ENCODE measurements at regions not wholly inside any gene's neighbourhood (a gene's known extent, or its start where the extent isn't known, plus 50 kb on each side); places are given as distances from the start of the nearest gene placed in this dataset.

DNA sequence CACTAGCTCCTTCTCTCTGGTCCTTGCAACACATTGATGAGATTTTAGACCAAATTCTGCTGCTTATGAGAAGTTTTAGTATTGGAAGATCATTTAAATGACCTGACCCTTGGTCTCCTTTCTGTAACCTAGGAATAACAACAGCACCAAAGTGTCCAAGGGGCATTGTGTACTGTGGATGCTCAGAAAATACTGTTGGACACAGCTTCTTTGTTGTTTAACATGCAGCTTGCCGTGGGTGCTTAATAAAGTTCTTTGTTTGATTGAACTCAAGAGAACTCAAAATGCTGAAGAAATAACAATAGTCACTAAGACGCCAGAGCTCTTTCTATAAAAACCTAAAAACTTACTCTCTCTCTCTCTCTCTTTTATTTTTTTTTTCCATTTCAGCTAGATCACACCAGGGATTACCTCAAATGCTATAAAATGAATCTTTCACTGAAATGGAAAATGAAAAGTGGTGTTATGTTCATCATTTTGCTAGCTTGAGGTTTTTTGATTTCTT, 548.9 kb upstream of the CDH8 start:
- no peak for DNase-seq

DNA sequence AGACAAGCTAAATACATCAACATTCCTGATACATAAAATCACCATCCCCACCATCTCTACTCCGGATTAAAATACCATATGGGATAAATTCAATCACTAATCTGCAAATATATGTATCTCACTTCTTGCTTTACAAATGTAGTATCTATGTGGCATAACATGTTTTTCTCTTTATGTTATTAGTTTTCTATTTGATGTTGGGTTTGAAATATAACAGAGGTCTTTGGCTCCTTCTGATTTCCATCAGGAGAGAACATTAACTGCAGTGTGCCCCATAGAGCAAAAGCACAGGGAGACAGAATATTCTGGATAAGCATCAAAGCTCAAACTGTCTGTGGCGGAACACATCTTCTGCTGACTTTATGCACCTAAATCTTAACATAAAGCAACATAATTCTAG, 547.2 kb upstream of the CDH8 start:
- no peak for DNase-seq

DNA sequence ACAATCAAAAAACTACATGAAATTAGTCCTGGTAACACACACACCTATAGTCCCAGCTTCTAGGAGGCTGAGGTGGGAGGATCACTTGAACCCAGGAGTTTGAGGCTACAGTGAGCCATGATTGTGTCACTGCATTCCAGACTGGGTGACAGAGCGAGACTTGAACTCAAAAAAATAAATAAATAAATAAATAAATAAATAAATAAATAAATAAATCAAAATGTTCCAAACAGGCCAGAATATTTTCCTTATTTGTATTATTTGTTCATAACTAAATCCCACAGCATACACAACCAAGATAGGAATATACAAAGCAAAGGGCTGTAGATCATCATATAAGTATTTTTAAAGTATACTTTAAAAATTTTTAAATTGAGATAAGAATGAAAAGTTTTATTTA, 537.2 kb upstream of the CDH8 start:
- no peak for DNase-seq

DNA sequence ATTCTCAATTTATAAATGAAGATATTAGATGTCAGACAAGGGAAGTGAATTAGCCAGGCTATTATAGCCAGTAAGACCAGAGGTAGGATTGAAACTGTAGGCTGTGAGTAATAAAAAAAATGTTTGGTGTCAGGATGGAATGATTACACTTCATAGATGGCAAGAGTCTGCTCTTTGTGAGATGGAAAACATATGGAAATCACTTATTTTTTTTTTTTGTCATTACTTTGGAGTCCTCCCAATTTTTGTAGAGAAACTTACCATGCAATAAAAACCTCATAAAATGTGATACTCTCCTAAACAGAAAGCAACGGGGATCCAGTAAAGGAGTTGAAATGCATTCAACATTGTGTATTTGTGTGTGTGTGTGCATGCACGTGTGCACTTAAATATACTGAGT, 532.7 kb upstream of the CDH8 start:
- no peak for DNase-seq

DNA sequence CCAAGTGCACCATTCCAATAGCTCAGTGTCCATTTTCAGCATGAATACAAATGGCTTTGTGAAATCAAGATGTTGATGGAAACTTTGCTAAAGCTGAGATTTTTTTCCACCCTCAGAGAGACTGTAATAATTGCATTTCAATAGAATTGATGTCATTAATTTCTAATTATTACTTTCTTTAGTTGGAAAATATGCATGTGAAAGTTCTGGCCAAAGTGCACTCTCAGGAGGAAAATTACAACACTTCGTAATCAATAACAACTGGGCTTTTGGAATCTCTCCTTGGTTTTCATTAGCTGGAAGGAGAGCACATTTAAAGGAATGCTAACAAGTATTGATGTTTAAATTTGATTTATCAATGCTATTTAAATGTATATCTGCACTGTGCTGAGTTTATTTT, 529.5 kb upstream of the CDH8 start:
- no peak for DNase-seq

DNA sequence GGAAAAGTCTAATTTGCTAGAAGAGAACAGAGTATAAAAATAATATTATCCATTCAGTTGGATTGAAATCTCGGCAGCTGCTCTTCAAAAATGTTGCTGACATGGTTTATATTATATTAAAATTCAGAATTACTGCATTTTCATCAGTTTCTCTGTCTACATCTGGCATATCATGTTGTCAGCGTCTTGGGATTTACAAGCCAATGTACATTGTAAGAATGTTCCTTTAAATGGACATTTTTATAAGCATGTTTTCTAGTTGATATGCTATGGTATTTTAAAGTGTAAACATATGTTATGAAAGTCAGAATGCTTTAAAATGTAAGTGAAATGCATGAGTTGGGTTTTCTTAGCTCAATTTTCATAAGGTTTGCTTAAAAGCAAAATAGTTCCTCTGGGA, 528.1 kb upstream of the CDH8 start:
- no peak for DNase-seq

DNA sequence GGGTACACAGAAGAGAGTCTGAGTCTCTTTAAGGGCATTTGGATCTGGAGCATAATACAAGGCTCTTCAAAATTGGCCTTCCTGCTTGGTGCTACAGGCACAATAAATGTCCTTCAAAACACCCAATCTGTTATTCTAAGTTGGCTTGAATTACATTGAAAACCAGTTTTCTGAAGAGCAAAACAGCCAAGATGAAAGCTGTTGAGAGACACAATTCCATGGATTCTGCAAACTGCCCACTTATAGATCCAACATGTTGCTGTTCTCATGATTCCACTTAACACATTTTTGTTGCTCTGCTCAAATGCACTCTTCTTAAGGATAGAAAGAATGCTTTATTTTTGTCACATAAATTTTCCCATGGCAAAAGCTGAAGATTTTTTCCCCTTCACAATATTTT, 525.9 kb upstream of the CDH8 start:
- no peak for DNase-seq

DNA sequence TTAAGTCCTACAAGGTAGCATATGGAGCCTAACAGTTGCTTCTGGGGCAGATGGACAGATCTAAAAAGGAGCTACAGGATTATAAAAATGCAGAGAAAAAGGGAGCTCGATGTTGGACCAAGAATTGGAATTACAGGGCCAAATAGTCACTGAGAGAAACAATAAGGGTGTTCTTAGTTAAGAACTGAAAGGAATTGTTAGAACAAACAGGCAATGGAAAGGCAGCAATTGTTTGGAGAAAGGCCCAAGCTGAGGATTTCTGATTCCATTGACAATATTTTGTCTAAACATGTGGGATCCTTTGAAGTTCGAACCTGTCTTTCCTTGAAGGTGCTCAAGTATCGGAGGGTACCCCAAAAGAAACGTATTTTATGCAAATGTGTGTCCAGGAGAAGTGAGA, 513.6 kb upstream of the CDH8 start:
- DNase-seq = no peak

DNA sequence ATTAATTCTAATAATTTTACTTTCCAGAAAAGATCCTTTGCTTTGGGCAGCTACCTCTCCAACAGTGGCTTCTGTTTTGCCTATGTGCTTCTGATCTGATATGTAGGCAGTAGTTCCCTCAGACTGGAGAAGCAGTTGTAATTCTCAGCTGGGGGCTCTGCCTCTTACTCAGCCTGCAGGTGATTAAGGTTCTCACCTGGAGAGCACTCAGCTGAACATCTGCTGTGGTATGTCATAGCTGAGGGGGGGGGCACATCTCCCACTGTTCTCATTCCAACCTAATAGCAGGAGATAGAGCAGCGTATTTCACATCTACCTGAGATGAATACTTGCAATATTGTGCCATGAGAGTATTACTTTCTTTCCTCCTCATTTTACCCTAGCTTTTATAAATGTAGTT, 511.9 kb upstream of the CDH8 start:
- DNase-seq = no peak

DNA sequence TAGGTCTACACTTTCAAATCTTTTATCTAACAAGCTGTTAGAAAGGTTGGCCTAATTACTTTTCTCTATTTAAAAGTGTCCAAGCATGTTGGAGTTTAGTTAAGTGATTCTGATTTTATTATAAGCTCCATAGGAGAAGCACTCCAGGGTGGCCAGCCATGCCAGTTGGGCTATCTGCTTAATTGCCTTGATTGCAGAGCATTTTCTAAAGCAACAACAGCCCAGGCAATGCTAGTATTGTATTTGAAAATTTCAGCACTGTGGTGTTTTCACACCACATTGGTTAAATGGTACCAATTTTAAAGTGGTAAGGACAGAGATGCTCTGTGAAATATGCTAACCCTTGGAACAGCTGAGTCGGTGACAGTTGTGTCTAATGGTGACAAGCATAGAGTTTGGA, 510.5 kb upstream of the CDH8 start:
- no peak for DNase-seq

DNA sequence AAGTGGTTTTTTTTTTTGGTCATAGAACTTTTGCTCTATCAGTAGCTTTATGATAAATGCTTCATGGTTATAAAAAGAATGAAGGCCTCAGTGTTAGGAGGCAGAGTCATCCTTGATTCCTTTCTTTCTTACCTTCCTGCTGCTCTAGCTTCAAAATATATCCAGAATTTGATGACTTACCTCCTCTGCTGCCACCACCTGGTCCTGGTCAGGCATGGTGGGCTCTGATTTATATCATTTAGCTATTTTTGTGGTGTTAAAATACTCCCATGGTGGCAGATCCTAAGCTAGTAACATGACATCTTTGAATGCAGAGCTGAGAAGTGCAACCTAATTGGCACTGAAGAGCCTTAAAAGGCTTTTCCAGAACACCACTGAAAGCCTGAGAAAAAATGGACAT, 508.8 kb upstream of the CDH8 start:
- no peak for DNase-seq

DNA sequence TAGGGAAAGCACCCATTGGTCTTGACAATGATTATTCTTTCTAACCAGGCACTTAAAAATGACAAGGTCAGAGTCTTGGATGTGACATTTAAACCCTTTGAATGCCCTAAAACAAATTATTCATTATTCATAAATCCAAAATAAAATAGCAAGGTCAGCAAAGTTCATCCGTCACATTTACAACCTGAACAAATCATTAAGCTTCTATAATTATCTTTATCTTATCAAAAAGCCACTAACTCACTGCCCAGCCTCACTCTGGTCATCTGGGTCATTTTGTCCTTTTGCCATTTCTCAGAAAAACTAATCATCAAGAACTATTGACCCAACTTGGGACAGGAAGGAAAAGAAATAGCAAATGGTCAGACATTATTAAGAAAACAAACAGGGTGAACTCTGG, 507.3 kb upstream of the CDH8 start:
- DNase-seq = no peak

DNA sequence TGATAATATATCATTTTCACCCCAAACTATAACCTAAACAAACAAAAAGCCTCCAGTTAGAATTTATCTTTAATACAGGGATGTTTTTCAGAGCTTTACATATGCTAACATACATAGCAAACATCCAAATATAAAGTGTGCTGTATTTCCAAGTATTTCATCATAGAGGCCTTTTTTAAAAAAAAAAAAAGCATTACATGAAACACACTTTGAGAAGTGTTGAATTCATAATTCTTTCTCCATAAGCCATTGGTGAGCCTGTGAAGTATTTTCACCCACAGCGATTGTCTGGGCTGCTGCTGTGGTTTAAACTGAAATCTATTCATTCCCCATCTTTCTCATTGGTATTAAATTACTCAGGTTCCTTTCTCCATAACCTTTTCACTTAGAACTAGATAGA, 503.4 kb upstream of the CDH8 start:
- no peak for DNase-seq

DNA sequence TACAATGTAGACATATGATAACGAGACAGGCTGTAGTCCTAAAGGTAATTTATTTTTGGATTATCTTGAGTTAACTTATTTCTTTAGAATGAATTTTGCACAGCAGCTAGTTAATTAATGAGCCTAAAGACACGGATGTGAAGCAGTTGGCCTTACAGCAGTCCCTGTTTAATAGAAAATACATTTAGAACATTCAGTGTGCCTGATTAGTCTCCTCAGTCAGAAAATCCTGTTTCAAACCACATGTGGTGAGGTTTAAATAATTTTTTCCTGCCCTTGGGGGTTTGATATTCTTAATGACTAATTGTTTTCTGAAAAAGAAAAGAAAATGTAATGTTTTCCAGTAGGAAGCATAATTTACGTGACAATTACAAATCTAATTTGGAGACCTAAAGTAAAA, 494.2 kb upstream of the CDH8 start:
- no peak for DNase-seq

DNA sequence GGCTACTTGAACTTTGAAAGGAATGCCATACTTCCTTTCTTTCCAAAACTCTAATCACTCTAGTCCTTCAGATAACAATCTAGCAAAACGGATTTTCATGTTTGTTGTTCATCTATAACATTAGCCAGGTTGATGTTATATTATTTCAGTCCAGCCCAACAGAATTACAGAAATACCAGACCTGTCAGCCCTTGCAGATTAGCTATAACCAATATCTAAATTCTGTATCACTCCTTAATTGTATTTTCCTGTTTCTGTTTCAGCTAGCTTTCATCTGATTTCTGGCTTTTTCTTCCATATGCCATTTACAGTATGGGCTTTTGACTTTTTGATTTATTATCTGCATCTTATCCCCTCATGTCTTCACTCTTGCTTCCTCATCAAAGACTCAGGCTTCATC, 479.8 kb upstream of the CDH8 start:
- no peak for DNase-seq

DNA sequence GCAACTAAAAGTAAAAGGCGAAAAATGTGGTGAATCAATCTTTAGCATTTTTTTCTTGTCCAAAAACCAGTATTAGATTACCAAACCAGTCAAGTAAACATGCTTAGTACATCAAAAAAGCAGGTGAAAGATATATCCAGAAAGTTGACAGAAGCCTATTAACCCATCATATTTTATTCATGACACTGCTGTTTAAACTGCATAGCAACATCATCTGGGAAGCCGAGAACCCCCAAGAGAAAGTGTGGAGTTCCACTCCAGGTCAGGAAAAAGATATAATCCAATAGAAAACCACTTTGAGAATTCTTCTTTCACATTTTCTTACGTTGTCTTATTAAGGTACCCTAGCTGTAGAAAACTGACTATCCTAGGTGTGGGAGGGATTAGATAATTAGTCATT, 466.8 kb upstream of the CDH8 start:
- DNase-seq = no peak

DNA sequence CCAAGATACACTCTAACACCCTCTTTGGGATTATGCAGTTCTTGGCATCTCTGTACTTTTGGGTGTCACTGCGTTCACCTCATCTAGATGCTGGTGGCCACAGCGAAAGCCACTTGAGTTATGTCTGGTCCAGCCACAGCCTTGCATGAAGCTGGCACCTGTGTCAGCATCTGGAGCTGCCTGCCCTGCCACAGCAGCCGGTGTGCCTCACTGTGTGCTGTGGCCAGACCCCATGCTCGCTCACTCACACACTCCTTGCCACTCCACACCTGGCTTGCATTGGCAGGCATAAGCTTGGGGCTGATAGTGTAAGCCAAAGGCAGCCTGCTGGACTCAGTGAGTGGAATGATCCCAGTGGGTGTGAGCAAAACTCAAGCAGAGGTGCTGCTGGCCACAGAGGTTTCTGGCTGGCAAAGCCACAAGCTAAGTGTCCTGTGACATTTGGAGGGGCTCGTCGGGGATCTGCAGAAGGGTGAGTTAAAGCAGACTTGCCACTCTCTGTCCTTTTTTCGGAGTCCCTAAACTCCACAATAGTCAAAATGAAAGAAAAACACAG, 442.7 kb upstream of the CDH8 start:
- no peak for DNase-seq

DNA sequence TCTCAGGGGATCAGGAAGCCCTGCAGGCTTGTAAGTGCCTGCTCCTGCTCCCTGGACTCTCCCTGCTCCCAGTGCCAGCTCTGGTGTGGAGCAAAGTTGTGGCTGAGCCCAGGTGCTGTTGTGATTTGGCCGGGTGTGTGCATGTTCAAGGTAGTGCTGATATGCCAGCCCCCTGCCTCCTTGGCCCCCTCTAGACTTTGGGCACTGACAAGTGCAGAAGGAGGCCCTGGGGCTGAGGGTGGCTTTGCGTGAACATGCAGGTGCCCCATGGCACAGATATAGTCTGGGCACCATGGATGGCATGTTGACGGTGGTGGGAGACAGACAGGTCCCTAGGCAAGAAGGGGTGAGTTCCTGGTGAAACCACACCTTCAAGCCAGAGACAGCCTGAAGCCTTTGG, 441.6 kb upstream of the CDH8 start:
- DNase-seq = no peak

DNA sequence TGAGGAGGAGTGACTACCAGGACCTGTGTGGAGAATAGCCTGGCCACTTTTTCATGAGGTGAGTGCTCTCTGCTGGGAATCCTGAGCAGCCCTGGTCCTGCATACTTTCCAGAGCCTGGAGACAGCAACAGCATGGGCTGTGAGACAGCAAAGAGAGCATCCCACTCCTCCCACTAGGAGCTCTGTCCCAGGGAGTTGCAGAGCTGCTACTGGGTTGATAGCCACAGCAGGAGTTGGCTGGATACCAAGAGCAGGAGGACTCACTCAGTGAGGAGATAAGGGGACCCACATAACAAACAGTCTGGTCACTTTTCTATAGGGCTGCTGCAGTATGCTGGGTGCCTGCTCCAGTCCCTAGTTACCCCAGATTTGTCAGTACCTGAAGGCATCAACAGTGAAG, 439.3 kb upstream of the CDH8 start:
- no peak for DNase-seq

DNA sequence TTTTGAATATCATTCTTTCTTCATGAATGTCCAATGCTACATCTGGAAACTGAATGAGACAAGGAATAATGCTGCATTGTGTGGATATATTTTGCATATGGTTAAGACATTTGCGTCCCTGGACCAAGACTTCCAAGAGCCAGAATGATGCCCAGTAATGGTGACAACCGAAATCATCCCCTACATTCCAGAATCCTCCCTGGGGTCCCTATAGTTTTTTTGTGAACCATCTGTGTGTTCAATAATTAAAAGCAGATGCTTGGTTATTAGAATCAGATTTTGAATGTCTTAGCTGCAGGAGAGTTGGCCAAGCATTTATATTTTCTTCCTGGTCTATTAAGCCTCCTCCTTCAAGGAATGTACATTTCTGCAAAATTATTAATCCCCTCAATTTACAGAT, 426.7 kb upstream of the CDH8 start:
- DNase-seq = no peak

DNA sequence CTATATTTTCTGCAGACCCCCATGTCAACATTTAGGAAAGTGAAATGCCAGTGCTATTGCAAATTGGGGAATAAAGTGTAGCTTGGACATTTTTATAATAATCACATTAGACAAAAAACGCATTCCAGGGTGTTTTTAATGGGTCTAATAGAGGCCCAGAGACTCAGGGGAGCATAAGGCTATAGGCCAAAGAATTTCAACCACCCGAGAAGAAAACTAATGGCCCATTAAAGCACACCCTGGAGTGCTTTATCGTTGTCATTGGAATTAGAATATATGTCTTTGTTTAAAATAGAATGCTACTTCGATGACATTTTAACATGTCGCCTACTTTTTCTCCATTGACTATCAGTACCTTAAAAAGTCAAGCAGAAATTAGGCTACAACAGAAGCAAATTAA, 414.1 kb upstream of the CDH8 start:
- DNase-seq = no peak

DNA sequence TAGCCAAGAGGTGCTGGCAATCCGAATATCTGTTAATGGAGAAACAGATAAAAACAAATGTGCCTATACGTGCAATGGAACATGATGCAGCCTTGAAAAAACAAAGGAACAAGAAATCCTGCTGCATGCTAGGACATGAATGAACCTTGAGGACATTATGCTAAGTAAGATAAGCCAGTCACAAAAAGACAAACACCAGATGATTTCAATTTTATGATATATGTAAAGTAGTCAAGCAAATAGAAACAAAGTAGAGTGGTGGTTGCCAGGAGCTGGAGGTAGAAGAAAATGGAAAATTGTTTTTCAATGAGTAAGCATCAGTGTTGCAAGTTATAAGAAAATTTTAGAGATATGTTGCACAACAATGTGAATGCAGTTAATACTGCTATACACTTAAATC, 409.7 kb upstream of the CDH8 start:
- no peak for DNase-seq

DNA sequence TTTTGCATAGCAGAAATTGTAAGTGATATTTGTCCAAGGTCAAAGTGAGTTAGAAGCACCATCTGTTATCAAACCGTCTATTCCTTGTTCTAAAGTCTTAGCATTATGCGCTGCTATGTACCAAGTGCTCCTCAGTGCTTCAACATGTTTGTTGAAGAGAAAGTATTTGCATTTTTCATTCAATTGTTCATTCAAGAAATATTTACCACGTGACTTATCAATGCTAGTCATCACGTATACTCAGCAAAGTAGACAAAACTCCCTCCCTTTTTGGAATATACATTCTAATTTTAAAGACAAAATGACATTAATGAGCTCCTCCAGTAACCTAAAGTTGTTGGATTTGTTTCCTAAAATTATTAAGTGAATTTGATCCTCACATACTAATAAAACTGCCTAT, 388.0 kb upstream of the CDH8 start:
- DNase-seq = no peak

DNA sequence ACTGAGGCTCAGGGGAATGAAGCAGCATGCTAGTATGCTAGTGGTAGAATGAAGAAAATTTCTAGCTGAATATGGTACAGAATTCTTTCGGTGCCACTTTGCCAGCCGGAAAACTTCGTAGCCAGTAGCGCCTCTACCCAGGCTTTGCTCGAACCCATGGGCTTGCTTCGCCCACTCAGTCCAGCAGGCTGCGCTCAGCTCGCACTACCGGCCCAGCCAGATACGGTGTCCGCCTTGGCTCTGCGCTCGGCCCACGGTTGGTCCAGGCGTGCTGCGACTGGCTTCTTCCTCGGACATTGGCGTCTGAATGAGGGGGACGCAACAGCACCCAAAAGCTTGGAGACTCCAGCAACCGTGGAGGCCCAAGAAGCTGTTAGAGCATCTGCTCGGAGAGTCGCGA, 372.5 kb upstream of the CDH8 start:
- DNase-seq = no peak

DNA sequence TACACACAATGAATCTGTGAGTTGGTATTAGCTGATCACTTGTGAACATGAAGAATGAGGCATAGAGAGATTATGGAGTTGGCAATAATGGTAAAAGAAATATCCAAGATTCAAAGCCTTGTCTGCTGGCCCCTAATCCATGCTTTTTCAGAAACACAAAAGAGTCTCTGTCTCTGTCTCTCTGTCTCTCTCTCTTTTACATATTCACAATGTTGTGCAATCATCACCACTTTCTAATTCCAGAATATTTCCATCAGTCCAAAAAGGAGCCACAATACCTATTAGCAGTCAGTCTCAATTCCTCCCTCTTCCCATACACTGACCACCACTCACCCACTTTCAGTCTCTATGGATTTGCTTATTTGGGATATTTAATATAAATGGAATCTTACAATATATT, 370.1 kb upstream of the CDH8 start:
- no peak for DNase-seq

Data from MV-4-11 (cell line).